Anterior cingulate cortex (tissue), 58 donors: ENCODE measurements at regions not wholly inside any gene's neighbourhood (a gene's known extent, or its start where the extent isn't known, plus 50 kb on each side); places are given as distances from the start of the nearest gene placed in this dataset.
"Not testable (repeated sequence)": the region's sequence is repeated elsewhere in the genome, so short reads cannot be mapped to it uniquely, and the experiment has no call there.

Source experiments
- DNase-seq, 58 donors: peaks; one replicate each; lab custom pipeline; 2025; lab: John Stamatoyannopoulos, UW

- DNase-seq = no peak
Observed at GRCh38 chr4:124459941-124460310, 252.6 kb downstream of the ANKRD50 start.

GRCh38 chr4:124461592-124461991 is 250.9 kb downstream of the ANKRD50 start:
- not testable (repeated sequence) for DNase-seq

- DNase-seq = no peak
Observed at GRCh38 chr4:124462954-124463828, 249.3 kb downstream of the ANKRD50 start.

GRCh38 chr4:124464836-124465235 is 247.7 kb downstream of the ANKRD50 start:
- no peak for DNase-seq

GRCh38 chr4:124468360-124468759 is 244.2 kb downstream of the ANKRD50 start:
- DNase-seq = no peak

- no peak for DNase-seq
Observed at GRCh38 chr4:124469981-124470380, 242.6 kb downstream of the ANKRD50 start.

- no peak for DNase-seq
Observed at GRCh38 chr4:124478470-124478869, 234.1 kb downstream of the ANKRD50 start.

- no peak for DNase-seq
Observed at GRCh38 chr4:124480061-124480460, 232.5 kb downstream of the ANKRD50 start.

GRCh38 chr4:124481123-124481522 is 231.4 kb downstream of the ANKRD50 start:
- DNase-seq = no peak

GRCh38 chr4:124483048-124483906 is 229.3 kb downstream of the ANKRD50 start:
- no peak for DNase-seq

- DNase-seq = no peak
Observed at GRCh38 chr4:124484008-124484407, 228.5 kb downstream of the ANKRD50 start.

- no peak for DNase-seq
Observed at GRCh38 chr4:124484940-124485339, 227.6 kb downstream of the ANKRD50 start.

GRCh38 chr4:124486423-124486822 is 226.1 kb downstream of the ANKRD50 start:
- DNase-seq = no peak

GRCh38 chr4:124487651-124488050 is 224.9 kb downstream of the ANKRD50 start:
- DNase-seq = no peak

GRCh38 chr4:124491361-124492145 is 221.0 kb downstream of the ANKRD50 start:
- no peak for DNase-seq

GRCh38 chr4:124499261-124499660 is 213.3 kb downstream of the ANKRD50 start:
- DNase-seq = no peak

GRCh38 chr4:124501576-124501975 is 211.0 kb downstream of the ANKRD50 start:
- no peak for DNase-seq

GRCh38 chr4:124504431-124504830 is 208.1 kb downstream of the ANKRD50 start:
- DNase-seq = no peak

- no peak for DNase-seq
Observed at GRCh38 chr4:124505211-124505610, 207.3 kb downstream of the ANKRD50 start.

GRCh38 chr4:124509151-124509550 is 203.4 kb downstream of the ANKRD50 start:
- no peak for DNase-seq

GRCh38 chr4:124514588-124514987 is 197.9 kb downstream of the ANKRD50 start:
- no peak for DNase-seq
